HepG2 (cell line): ENCODE measurements at regions not wholly inside any gene's neighbourhood (a gene's known extent, or its start where the extent isn't known, plus 50 kb on each side); places are given as distances from the start of the nearest gene placed in this dataset.

Source experiments
- HDAC2 ChIP-seq: sonication (generic); formaldehyde crosslinking; IDR thresholded peaks from 2 replicates; pipeline ENCODE4 v1.4.0; 2020; ENCODE audit warnings: missing genetic modification reagents
- NR2F2 ChIP-seq: IDR thresholded peaks from 2 replicates; pipeline ENCODE4 v1.6.1; 2012; ENCODE audit warnings: low read depth, inconsistent platforms, borderline replicate concordance
- POLR2AphosphoS5 ChIP-seq: IDR thresholded peaks from 2 replicates; pipeline ENCODE4 v1.6.1; 2012; ENCODE audit warnings: low read depth, low read length
- TF ChIP-seq, protein P1 (sequence below), 2 experiments: IDR thresholded peaks; 2 replicates each; pipeline ENCODE4 v1.6.1; 2011 to 2012; ENCODE audit warnings: low read length in 2 of 2, borderline replicate concordance in 1 of 2, low read depth in 1 of 2, mild to moderate bottlenecking in 1 of 2, moderate library complexity in 1 of 2

GRCh38 chr13:105184201-105184600, 1351.3 kb downstream of the EFNB2 start:
- no peak for TF ChIP-seq NR2F2
- no peak for TF ChIP-seq HDAC2
- TF ChIP-seq, protein P1, sequence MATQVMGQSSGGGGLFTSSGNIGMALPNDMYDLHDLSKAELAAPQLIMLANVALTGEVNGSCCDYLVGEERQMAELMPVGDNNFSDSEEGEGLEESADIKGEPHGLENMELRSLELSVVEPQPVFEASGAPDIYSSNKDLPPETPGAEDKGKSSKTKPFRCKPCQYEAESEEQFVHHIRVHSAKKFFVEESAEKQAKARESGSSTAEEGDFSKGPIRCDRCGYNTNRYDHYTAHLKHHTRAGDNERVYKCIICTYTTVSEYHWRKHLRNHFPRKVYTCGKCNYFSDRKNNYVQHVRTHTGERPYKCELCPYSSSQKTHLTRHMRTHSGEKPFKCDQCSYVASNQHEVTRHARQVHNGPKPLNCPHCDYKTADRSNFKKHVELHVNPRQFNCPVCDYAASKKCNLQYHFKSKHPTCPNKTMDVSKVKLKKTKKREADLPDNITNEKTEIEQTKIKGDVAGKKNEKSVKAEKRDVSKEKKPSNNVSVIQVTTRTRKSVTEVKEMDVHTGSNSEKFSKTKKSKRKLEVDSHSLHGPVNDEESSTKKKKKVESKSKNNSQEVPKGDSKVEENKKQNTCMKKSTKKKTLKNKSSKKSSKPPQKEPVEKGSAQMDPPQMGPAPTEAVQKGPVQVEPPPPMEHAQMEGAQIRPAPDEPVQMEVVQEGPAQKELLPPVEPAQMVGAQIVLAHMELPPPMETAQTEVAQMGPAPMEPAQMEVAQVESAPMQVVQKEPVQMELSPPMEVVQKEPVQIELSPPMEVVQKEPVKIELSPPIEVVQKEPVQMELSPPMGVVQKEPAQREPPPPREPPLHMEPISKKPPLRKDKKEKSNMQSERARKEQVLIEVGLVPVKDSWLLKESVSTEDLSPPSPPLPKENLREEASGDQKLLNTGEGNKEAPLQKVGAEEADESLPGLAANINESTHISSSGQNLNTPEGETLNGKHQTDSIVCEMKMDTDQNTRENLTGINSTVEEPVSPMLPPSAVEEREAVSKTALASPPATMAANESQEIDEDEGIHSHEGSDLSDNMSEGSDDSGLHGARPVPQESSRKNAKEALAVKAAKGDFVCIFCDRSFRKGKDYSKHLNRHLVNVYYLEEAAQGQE (IDR thresholded peaks at IDR 0.05; ENCODE audit: borderline replicate concordance in 1 of 2, low read depth in 1 of 2, low read length in 2 of 2), result no peak
- no peak for TF ChIP-seq POLR2AphosphoS5
